HG02973 (cell line): ENCODE measurements at regions not wholly inside any gene's neighbourhood (a gene's known extent, or its start where the extent isn't known, plus 50 kb on each side); places are given as distances from the start of the nearest gene placed in this dataset.
A peak's percentile ranks its signal among the peaks of the same experiment; 100 is the strongest.
"Not testable (repeated sequence)": the region's sequence is repeated elsewhere in the genome, so short reads cannot be mapped to it uniquely, and the experiment has no call there.

ENCODE experiments used
- ATAC-seq: cut with Tn5 transposase; IDR thresholded peaks from one replicate; pipeline ENCODE4 v1.9.1; 2021; ENCODE audit warnings: moderate library complexity; ENCODE audit not compliant: unreplicated experiment

- no peak for ATAC-seq
Observed at GRCh38 chrX:26908218-26908617, 554.9 kb downstream of the PPP4R3C start.

DNA sequence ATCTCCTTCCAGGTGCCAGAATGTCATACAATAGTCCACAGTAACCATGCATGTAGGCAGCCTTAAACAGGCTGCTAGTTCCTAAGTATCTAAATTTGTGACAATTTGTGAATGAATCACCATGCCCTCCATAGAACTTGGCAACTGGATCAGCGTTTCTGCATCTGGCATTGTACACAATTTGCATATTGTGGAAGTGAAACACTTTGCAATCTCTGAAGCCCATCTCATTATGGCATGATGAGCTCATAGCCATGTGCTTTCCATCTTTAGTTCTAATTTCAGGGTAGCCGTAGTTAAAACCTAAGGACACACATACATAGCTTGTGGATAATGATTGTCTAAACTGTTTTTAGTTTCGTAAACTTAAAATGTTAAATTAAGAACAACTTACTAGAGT is 573.6 kb downstream of the PPP4R3C start:
- no peak for ATAC-seq

DNA sequence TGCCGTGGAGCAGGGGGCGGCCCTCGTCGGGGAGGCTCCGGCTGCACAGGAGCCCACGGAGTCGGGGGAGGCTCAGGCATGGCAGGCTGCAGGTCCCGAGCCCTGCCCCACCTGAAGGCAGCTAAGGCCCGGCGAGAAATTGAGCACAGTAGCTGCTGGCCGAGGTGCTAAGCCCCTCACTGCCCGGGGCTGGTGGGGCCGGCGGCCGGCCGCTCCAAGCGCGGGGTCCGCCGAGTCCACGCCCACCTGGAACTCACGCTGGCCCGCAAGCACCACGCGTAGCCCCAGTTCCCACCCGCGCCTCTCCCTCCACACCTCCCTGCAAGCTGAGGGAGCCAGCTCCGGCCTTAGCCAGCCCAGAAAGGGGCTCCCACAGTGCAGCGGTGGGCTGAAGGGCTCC is 589.4 kb downstream of the PPP4R3C start:
- no peak for ATAC-seq

GRCh38 chrX:26871967-26872366 is 591.2 kb downstream of the PPP4R3C start:
- no peak for ATAC-seq

- no peak for ATAC-seq
Observed at GRCh38 chrX:26851981-26852380, 611.2 kb downstream of the PPP4R3C start.

- no peak for ATAC-seq
Observed at GRCh38 chrX:26848511-26848910, 614.6 kb downstream of the PPP4R3C start.

- ATAC-seq, result no peak
Observed at GRCh38 chrX:26845056-26845455, 618.1 kb downstream of the PPP4R3C start.

- ATAC-seq, result no peak
Observed at GRCh38 chrX:26822448-26822847, 606.5 kb downstream of the MAGEB5 start.

- no peak for ATAC-seq
Observed at GRCh38 chrX:26789751-26790150, 573.8 kb downstream of the MAGEB5 start.

- no peak for ATAC-seq
Observed at GRCh38 chrX:26788402-26788998, 572.5 kb downstream of the MAGEB5 start.

- peak; percentile 65 for ATAC-seq
Observed at GRCh38 chrX:26783512-26784225, 567.7 kb downstream of the MAGEB5 start.

DNA sequence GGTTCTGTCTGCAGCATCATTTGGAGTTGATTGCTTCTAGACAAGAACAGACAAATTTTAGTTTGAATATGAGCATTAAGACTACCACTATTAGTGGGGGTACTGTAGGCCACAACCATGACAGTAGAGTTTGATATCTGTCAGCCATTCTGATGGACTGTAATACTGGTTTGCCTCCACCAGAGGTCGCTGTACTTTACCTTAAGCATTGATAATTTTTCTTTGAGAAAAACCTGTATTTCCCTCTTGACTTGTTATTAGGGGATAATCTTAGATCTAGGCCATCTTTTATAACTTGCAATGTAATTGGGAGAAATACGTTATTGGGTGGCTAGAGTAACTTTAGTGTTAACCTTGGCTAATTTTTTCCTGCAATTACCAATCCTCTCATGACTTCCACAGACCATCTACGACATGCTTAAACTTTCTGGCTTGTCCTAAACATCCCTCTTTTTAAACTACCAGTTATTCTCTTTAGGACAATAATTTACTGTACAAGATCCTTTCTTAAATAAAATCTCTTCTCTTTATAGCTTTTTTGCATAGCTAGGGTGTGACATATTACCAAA is 562.4 kb downstream of the MAGEB5 start:
- no peak for ATAC-seq

GRCh38 chrX:26762253-26762652 is 546.3 kb downstream of the MAGEB5 start:
- ATAC-seq, result no peak

- not testable (repeated sequence) for ATAC-seq
Observed at GRCh38 chrX:26755760-26756159, 539.8 kb downstream of the MAGEB5 start.

- no peak for ATAC-seq
Observed at GRCh38 chrX:26747877-26748276, 531.9 kb downstream of the MAGEB5 start.

DNA sequence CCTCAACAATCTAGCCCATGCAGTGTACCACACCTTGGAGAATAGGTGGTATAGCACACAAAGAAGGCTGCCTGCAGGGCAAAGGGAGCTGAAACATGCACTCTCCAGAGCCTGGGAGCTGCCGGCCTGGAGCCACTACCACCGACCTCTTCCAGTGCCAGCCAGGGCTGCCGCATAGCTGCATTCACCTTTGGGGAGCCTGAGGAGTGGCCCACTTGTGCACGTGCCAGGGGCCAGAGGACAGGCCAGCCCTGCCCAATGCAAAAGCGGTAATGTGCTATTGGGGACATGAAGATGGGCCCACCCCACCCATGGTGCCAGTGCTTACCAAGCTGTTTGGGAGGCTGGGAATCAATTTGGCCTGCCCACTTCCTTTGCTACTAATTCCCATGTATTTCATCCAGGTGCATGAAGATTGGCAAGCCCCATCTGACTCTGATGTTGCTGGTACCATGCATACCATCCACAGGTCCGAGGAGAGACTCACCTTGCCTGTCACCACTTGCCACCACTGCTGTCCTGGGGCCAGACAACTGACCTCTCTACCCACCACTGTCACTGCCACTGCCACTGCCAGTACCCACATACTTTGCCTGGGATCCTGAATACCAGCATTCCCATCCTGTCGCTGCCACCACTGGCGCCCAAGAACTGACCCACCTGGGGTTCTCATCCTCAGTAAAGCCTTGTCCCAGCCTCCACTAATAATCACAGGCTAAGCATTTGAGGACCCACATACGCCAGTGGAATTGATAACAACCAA is 506.9 kb downstream of the MAGEB5 start:
- no peak for ATAC-seq

- no peak for ATAC-seq
Observed at GRCh38 chrX:26672571-26672970, 456.6 kb downstream of the MAGEB5 start.

DNA sequence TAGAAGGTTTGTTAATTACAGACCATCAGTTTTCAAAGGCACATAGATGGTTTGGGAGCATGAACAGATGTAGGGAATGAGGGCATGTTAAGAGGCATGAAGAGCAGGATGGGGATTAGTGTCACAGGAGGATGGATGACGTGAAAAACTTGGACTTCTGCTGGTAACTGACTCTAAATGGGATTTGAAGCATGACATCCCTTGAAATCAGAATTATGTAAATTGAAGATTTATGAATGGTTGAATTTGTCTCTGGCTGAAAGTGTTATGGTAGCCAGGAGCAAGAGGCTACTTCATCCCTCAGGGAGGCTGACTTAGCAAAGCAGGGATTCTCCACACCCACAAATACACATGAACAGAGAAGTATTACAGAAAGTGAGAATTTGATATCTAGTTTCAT is 454.6 kb downstream of the MAGEB5 start:
- ATAC-seq, result no peak

GRCh38 chrX:26664919-26665318 is 448.9 kb downstream of the MAGEB5 start:
- no peak for ATAC-seq

GRCh38 chrX:26653050-26653449 is 437.1 kb downstream of the MAGEB5 start:
- ATAC-seq, result no peak

DNA sequence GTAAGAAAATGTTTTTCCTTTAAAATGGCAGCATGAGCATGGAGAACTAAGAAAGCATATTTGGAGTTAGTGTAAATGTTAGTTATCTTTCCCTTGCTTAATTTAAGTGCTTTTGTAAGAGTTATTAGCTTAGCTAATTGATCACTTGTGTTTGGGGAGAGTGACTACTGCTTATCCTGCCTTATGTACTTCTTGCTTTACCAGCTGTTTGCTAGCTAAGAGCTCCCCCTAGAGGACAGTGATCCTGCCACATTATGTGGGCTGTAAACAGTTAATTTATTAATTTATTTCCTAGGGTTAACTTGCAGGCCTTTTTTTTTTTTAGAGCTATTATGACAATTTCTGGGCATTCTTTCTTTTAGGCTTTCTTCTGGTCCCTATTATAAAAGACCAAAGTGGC is 435.8 kb downstream of the MAGEB5 start:
- ATAC-seq, result no peak

GRCh38 chrX:26649534-26649933 is 433.6 kb downstream of the MAGEB5 start:
- no peak for ATAC-seq
